ENCODE measurements at regions not wholly inside any gene's neighbourhood (a gene's known extent, or its start where the extent isn't known, plus 50 kb on each side); places are given as distances from the start of the nearest gene placed in this dataset.

DNA sequence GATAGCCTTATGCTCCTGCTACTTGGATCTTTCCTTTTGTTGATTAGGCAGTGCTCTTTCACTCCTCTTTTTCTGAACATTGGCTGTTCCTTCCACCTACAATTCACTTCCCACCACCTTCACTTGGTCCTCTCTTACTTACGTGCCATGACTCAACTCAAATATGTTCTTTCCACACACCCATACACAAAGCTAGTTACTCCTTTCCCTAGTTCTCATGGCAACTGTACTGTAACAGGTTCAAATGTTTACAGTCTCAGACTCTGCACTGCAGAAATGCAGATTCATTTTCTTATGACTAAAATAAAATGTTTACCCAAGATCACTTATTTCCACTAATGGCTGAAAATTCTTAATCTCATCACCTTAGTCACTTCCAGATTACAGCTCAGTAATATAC, 174.0 kb upstream of the TSHZ2 start:
- Histone ChIP-seq H3K27me3 (replicated peaks in 2 of 5; ENCODE audit: control insufficient read depth in 4 of 5, insufficient read depth in 5 of 5, low read length in 4 of 5) (no peaks in the 10 kb centered on the region), H3K9me3 (ENCODE audit: control extremely low read depth in 1 of 5, control insufficient read depth in 4 of 5, insufficient read depth in 2 of 5, low read depth in 1 of 5, low read length in 4 of 5) (no peaks in the 10 kb centered on the region), H3K4me1 (ENCODE audit: control extremely low read depth in 1 of 4, control insufficient read depth in 4 of 4, insufficient read depth in 4 of 4, low read length in 3 of 4) (no peaks in the 10 kb centered on the region), H3K4me3 (ENCODE audit: control insufficient read depth in 1 of 7, extremely low read depth in 1 of 7, insufficient read depth in 4 of 7, low read depth in 2 of 7, low read length in 6 of 7) (no peak overlapping the region), H3K27ac (ENCODE audit: insufficient read depth in 1 of 2, low read depth in 1 of 2, low read length in 2 of 2, poor library complexity in 1 of 2, severe bottlenecking in 2 of 2) (no peak overlapping the region), H3K36me3 (ENCODE audit: control insufficient read depth in 4 of 4, insufficient read depth in 4 of 4, low read length in 3 of 4) (no peaks in the 10 kb centered on the region)
- no peak for DNase-seq
- ChIA-PET CTCF (no interaction called here), POLR2A (no interaction called here)
- WGBS (ENCODE audit: insufficient coverage), result 100% methylated on average over 1 of the region's 1 CpG

DNA sequence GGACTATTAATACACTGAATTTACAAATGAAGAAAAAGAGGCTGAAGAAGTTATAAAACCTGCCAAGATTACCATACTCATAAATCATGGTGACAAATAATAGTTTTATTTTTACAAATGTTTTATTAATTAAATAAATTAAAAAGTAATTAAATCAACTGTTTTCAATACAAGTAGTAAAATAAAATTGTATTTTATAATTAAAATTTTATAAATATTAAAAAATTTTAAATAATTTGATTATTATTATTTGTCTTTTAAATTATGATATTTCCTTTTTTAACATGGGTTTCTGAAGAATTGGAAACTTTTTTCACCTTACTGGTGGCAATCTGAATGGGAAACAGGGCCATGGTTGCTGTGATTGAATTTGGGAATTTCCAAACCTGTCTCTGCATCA, 177.3 kb upstream of the TSHZ2 start:
- no peaks in the 10 kb centered on the region for H3K9me3 ChIP-seq (ENCODE audit: control extremely low read depth in 1 of 5, control insufficient read depth in 4 of 5, insufficient read depth in 2 of 5, low read depth in 1 of 5, low read length in 4 of 5)
- no peaks in the 10 kb centered on the region for H3K36me3 ChIP-seq (ENCODE audit: control insufficient read depth in 4 of 4, insufficient read depth in 4 of 4, low read length in 3 of 4)
- POLR2A ChIA-PET, result no interaction called here
- DNase-seq, result no peak
- H3K4me1 ChIP-seq (ENCODE audit: control extremely low read depth in 1 of 4, control insufficient read depth in 4 of 4, insufficient read depth in 4 of 4, low read length in 3 of 4), result no peaks in the 10 kb centered on the region
- no peak overlapping the region for H3K27ac ChIP-seq (ENCODE audit: insufficient read depth in 1 of 2, low read depth in 1 of 2, low read length in 2 of 2, poor library complexity in 1 of 2, severe bottlenecking in 2 of 2)
- no peak overlapping the region for H3K4me3 ChIP-seq (ENCODE audit: control insufficient read depth in 1 of 7, extremely low read depth in 1 of 7, insufficient read depth in 4 of 7, low read depth in 2 of 7, low read length in 6 of 7)
- H3K27me3 ChIP-seq (replicated peaks in 2 of 5; ENCODE audit: control insufficient read depth in 4 of 5, insufficient read depth in 5 of 5, low read length in 4 of 5), result peaks cover 0 to 3% (median 0%) of the 10 kb centered on the region in 5 experiments
- CTCF ChIA-PET, result no interaction called here

GRCh38 chr20:52793339-52793963, 178.7 kb upstream of the TSHZ2 start:
- H3K4me3 ChIP-seq (ENCODE audit: control insufficient read depth in 1 of 7, extremely low read depth in 1 of 7, insufficient read depth in 4 of 7, low read depth in 2 of 7, low read length in 6 of 7), result no peak overlapping the region
- no peak for DNase-seq
- no peaks in the 10 kb centered on the region for H3K4me1 ChIP-seq (ENCODE audit: control extremely low read depth in 1 of 4, control insufficient read depth in 4 of 4, insufficient read depth in 4 of 4, low read length in 3 of 4)
- H3K9me3 ChIP-seq (ENCODE audit: control extremely low read depth in 1 of 5, control insufficient read depth in 4 of 5, insufficient read depth in 2 of 5, low read depth in 1 of 5, low read length in 4 of 5), result no peaks in the 10 kb centered on the region
- CTCF ChIA-PET, result interaction anchor here (1.5 kb wide), 1 partner anchor 12 kb away, joined by 3 read pairs; no protein-coding TSS in a partner anchor
- H3K36me3 ChIP-seq (ENCODE audit: control insufficient read depth in 4 of 4, insufficient read depth in 4 of 4, low read length in 3 of 4), result no peaks in the 10 kb centered on the region
- POLR2A ChIA-PET, result no interaction called here
- 100% methylated on average over 2 of the region's 7 CpGs for WGBS (ENCODE audit: insufficient coverage)
- H3K27me3 ChIP-seq (replicated peaks in 2 of 5; ENCODE audit: control insufficient read depth in 4 of 5, insufficient read depth in 5 of 5, low read length in 4 of 5), result peaks cover 0 to 3% (median 0%) of the 10 kb centered on the region in 5 experiments
- H3K27ac ChIP-seq (ENCODE audit: insufficient read depth in 1 of 2, low read depth in 1 of 2, low read length in 2 of 2, poor library complexity in 1 of 2, severe bottlenecking in 2 of 2), result no peak overlapping the region

DNA sequence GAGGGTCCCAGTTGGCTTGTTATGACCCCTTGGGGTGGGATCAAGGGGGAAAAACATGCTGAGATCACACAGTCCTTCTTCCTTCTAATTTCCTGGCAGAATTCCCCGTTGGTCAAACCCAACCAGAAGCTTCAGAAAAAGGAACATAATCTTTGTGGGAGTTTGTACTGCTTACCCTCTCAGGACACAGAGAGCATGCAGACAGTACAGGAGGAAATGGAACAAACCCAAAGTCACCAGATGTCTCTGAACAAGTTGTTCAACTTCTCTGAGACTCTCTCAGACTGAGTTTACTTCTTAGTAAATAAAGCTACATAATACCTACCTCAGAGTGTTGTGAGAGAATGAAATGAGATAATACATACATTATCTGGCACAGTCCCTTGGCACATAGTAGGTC, 181.1 kb upstream of the TSHZ2 start:
- H3K27me3 ChIP-seq (replicated peaks in 2 of 5; ENCODE audit: control insufficient read depth in 4 of 5, insufficient read depth in 5 of 5, low read length in 4 of 5), result peaks cover 0 to 3% (median 0%) of the 10 kb centered on the region in 5 experiments
- ChIA-PET CTCF (no interaction called here), POLR2A (no interaction called here)
- no peaks in the 10 kb centered on the region for H3K36me3 ChIP-seq (ENCODE audit: control insufficient read depth in 4 of 4, insufficient read depth in 4 of 4, low read length in 3 of 4)
- no peak overlapping the region for H3K27ac ChIP-seq (ENCODE audit: insufficient read depth in 1 of 2, low read depth in 1 of 2, low read length in 2 of 2, poor library complexity in 1 of 2, severe bottlenecking in 2 of 2)
- WGBS (ENCODE audit: insufficient coverage), result no CpG with 5 or more reads among the region's 1 CpG
- no peak for DNase-seq
- H3K4me1 ChIP-seq (ENCODE audit: control extremely low read depth in 1 of 4, control insufficient read depth in 4 of 4, insufficient read depth in 4 of 4, low read length in 3 of 4), result no peaks in the 10 kb centered on the region
- H3K9me3 ChIP-seq (ENCODE audit: control extremely low read depth in 1 of 5, control insufficient read depth in 4 of 5, insufficient read depth in 2 of 5, low read depth in 1 of 5, low read length in 4 of 5), result no peaks in the 10 kb centered on the region
- H3K4me3 ChIP-seq (ENCODE audit: control insufficient read depth in 1 of 7, extremely low read depth in 1 of 7, insufficient read depth in 4 of 7, low read depth in 2 of 7, low read length in 6 of 7), result no peak overlapping the region

DNA sequence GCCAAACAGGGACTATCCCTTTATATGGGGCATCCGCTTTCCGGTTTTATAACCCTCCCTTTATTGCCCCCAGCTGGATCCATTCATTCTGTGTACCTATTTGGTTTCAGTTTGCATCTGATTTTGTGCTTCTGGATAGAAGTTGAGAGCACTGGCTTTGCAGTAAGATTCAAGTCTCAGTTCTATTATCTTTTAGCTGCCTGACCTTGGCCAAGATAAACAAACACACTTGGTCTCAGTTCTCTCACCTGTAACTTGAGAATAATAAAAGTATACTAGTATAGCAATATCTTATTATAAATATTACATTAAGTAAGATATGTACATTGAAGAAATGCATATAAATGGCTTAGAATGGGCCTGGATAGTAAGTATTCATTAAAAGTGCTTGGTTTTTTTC, 182.4 kb upstream of the TSHZ2 start:
- no peak for DNase-seq
- Histone ChIP-seq H3K27ac (ENCODE audit: insufficient read depth in 1 of 2, low read depth in 1 of 2, low read length in 2 of 2, poor library complexity in 1 of 2, severe bottlenecking in 2 of 2) (no peak overlapping the region), H3K36me3 (ENCODE audit: control insufficient read depth in 4 of 4, insufficient read depth in 4 of 4, low read length in 3 of 4) (no peaks in the 10 kb centered on the region), H3K4me3 (ENCODE audit: control insufficient read depth in 1 of 7, extremely low read depth in 1 of 7, insufficient read depth in 4 of 7, low read depth in 2 of 7, low read length in 6 of 7) (no peak overlapping the region), H3K9me3 (ENCODE audit: control extremely low read depth in 1 of 5, control insufficient read depth in 4 of 5, insufficient read depth in 2 of 5, low read depth in 1 of 5, low read length in 4 of 5) (no peaks in the 10 kb centered on the region), H3K4me1 (ENCODE audit: control extremely low read depth in 1 of 4, control insufficient read depth in 4 of 4, insufficient read depth in 4 of 4, low read length in 3 of 4) (no peaks in the 10 kb centered on the region), H3K27me3 (replicated peaks in 2 of 5; ENCODE audit: control insufficient read depth in 4 of 5, insufficient read depth in 5 of 5, low read length in 4 of 5) (peaks cover 0 to 3% (median 0%) of the 10 kb centered on the region in 5 experiments)
- ChIA-PET CTCF (no interaction called here), POLR2A (no interaction called here)
- 92% methylated on average over 2 of the region's 2 CpGs for WGBS (ENCODE audit: insufficient coverage)

- Histone ChIP-seq H3K4me3 (ENCODE audit: control insufficient read depth in 1 of 7, extremely low read depth in 1 of 7, insufficient read depth in 4 of 7, low read depth in 2 of 7, low read length in 6 of 7) (no peak overlapping the region), H3K36me3 (ENCODE audit: control insufficient read depth in 4 of 4, insufficient read depth in 4 of 4, low read length in 3 of 4) (no peaks in the 10 kb centered on the region), H3K27me3 (replicated peaks in 2 of 5; ENCODE audit: control insufficient read depth in 4 of 5, insufficient read depth in 5 of 5, low read length in 4 of 5) (peaks cover 0 to 3% (median 0%) of the 10 kb centered on the region in 5 experiments), H3K9me3 (ENCODE audit: control extremely low read depth in 1 of 5, control insufficient read depth in 4 of 5, insufficient read depth in 2 of 5, low read depth in 1 of 5, low read length in 4 of 5) (no peaks in the 10 kb centered on the region), H3K4me1 (ENCODE audit: control extremely low read depth in 1 of 4, control insufficient read depth in 4 of 4, insufficient read depth in 4 of 4, low read length in 3 of 4) (no peaks in the 10 kb centered on the region), H3K27ac (ENCODE audit: insufficient read depth in 1 of 2, low read depth in 1 of 2, low read length in 2 of 2, poor library complexity in 1 of 2, severe bottlenecking in 2 of 2) (no peak overlapping the region)
- no peak for DNase-seq
- ChIA-PET POLR2A (no interaction called here), CTCF (no interaction called here)
- WGBS (ENCODE audit: insufficient coverage), result no CpG with 5 or more reads among the region's 3 CpGs
Measured at GRCh38 chr20:52787962-52788361, 184.2 kb upstream of the TSHZ2 start.

GRCh38 chr20:52787216-52787615, 184.9 kb upstream of the TSHZ2 start:
- H3K4me1 ChIP-seq (ENCODE audit: control extremely low read depth in 1 of 4, control insufficient read depth in 4 of 4, insufficient read depth in 4 of 4, low read length in 3 of 4), result no peaks in the 10 kb centered on the region
- 78% methylated on average over 1 of the region's 3 CpGs for WGBS (ENCODE audit: insufficient coverage)
- POLR2A ChIA-PET, result interaction anchor here (0.6 kb wide), 1 partner anchor 10 kb away, joined by 3 read pairs; no protein-coding TSS in a partner anchor
- peaks cover 0 to 2% (median 0%) of the 10 kb centered on the region in 5 experiments for H3K27me3 ChIP-seq (replicated peaks in 2 of 5; ENCODE audit: control insufficient read depth in 4 of 5, insufficient read depth in 5 of 5, low read length in 4 of 5)
- H3K9me3 ChIP-seq (ENCODE audit: control extremely low read depth in 1 of 5, control insufficient read depth in 4 of 5, insufficient read depth in 2 of 5, low read depth in 1 of 5, low read length in 4 of 5), result no peaks in the 10 kb centered on the region
- H3K4me3 ChIP-seq (ENCODE audit: control insufficient read depth in 1 of 7, extremely low read depth in 1 of 7, insufficient read depth in 4 of 7, low read depth in 2 of 7, low read length in 6 of 7), result no peak overlapping the region
- H3K27ac ChIP-seq (ENCODE audit: insufficient read depth in 1 of 2, low read depth in 1 of 2, low read length in 2 of 2, poor library complexity in 1 of 2, severe bottlenecking in 2 of 2), result no peak overlapping the region
- CTCF ChIA-PET, result no interaction called here
- no peak for DNase-seq
- no peaks in the 10 kb centered on the region for H3K36me3 ChIP-seq (ENCODE audit: control insufficient read depth in 4 of 4, insufficient read depth in 4 of 4, low read length in 3 of 4)
